Stimulated activated CD4-positive, alpha-beta T cell treated with anti-CD3 and anti-CD28 coated beads, Interleukin-4, amount 100 ng/mL, for 4 hours (primary cell): ENCODE measurements at regions not wholly inside any gene's neighbourhood (a gene's known extent, or its start where the extent isn't known, plus 50 kb on each side); places are given as distances from the start of the nearest gene placed in this dataset.

Experiments
- DNase-seq, 2 experiments: peaks; one replicate each; pipeline ENCODE4 v3.0.0-alpha.2; 2020

DNA sequence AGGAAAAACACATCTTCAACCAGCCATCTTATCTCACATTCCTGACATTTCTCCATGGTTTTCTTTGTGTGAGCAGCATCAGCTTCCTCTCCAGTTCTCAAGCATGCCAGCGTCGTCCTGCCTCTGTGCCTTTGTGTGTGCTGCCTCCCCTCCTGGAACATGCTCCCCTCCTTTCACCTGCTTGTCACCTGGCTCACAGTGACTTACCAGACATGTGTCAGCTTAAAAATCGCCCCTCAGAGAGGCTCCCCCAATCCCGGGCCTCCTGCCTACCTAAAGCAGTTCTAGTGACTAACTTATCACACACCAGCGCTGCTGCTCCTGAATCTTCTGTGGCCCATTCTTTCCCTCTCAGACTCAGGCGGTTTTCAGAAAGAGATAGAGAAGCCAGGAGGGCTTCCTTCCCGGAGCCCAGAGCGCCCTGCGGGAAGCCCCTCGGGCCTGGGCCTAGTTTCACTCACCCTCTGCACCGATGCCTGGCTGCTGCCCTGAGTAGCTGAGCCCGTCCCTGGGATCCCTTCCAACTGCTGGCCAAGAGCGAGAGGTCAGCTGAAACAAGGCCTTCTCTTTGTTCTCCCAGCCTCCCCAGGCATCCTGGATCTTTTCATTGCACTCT, 51.1 kb upstream of the MVB12B start:
- no peak for DNase-seq

DNA sequence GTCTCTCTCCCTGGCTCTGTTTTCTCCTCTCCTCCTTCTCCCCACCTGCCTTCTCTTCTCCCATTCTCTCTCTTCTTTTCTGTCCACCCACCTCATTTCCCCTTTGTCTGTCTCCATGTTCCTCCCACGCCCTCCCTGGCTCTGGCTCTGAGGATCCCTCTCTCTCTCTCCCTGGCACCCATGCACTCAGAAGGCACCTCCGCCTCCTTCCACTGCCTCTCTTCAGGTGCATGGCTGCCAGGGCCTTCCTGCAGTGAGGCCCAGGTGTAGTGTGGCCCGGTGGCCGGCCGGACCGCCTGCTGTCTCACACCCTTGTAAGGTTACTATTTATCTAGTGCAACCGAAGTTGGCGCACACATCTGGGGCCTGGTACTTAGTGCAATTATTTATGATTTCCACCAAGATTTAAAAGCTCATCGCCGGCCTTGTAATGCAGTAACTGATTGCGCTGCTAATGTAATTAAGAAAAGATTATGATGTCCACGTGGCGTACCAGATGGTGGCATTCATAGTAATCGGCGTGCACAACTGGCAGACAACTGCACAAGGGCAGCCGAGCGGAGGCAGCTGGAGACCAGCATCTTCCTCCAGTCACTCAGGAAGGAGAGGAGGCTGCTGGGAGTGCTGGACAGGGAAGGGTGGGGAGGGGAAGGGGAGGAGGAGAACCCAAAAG, 50.4 kb upstream of the MVB12B start:
- no peak for DNase-seq
